HG03432 (cell line): ENCODE measurements at regions not wholly inside any gene's neighbourhood (a gene's known extent, or its start where the extent isn't known, plus 50 kb on each side); places are given as distances from the start of the nearest gene placed in this dataset.

Experiments
- ATAC-seq: cut with Tn5 transposase; IDR thresholded peaks from one replicate; pipeline ENCODE4 v1.9.1; 2021; ENCODE audit warnings: mild to moderate bottlenecking, moderate library complexity; ENCODE audit not compliant: unreplicated experiment

DNA sequence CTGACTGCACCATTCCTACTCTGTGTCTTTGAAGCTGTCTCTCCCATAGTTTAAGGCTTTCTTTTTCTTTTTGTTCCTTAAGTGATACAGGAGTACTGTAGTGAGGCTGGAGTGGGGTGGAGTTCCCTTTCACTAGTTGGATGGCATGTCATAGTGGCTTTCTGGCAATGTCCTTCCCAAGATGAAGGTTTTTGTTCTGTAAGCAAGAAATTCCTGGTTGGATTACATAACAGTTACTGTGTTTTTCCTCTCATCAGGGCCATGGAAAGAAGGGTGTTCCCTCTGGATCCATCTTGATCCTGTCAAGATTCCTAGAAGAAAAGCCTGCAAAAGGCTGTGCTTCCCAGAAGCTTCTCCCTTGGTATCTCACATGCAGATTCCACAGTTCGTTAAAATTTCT is 84.2 kb downstream of the ACKR3 start:
- no peak for ATAC-seq

DNA sequence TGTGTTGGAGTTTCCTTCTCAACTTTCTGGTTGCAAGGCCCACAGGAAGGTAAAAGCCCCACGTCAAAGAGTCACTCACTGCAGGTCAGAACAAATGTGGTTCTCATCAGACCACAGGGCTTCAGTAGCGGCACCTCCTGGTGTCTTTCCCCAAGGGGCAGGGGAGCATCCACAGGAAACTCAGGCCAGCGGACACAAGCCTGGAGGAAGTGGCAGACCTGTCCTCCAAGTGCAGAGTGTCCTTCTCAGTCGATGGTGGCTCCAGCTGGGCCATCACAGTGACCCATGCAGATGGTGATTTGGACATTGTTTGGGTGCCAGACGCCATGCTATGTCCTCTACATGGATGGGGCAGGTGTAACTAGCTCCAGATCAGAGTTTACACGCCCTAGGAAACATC is 84.9 kb downstream of the ACKR3 start:
- ATAC-seq, result no peak

DNA sequence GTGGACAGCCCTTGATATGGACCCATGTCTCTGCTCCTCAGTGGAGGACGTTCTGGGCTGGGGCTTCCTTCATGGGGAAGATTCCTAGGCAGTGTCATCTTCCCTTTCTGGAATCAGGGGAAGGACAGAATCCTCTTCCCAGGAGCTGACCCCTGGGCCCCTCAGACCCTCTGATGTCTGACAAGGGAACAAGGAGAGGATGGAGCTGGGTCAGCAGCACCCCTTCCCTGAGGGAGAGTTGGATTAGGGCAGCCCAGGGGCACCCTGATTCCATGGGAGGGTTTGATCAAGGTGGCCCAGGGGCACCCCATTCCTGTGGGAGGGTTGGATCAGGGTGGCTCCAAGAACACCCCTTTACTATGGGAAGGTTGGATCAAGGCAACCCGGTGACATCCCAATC is 86.5 kb downstream of the ACKR3 start:
- ATAC-seq, result no peak

DNA sequence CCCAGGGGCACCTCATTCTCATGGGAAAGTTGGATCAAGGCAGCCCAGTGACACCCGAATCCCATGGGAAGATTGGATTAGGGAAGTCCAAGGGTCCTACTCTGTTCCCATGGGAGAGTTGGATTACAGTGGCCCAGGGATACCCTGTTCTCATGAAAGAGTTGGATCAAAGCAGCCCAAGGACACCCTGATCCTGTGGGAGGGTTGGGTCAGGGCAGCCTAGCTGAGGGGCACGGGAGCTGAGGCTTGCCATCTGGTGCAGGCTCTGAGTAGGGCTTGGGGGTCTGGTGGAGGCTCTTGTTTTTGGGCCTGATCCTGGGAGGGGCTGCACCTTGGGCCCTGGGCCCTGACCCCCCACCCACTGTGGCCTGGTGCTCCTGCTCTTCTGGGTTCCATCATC is 87.1 kb downstream of the ACKR3 start:
- no peak for ATAC-seq

DNA sequence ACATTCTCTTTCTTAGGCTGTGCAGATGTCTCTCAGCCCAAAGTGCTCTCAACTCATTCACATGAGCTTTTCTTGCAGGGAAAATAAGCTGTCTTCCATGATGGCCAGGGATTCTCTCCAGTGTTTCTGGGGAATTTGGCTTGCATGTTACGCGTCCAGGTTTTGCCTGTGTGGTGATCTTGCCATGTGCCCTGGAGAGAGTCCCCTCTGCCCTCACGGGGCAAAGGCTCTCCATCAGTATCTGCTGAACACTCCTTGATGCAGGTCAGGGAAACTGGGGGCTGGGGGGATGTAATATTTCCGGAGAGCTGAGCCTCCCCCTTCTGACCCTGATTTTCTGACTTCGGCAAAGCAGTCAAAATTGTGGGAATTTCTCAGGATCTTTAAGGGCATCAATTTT is 87.6 kb downstream of the ACKR3 start:
- no peak for ATAC-seq

DNA sequence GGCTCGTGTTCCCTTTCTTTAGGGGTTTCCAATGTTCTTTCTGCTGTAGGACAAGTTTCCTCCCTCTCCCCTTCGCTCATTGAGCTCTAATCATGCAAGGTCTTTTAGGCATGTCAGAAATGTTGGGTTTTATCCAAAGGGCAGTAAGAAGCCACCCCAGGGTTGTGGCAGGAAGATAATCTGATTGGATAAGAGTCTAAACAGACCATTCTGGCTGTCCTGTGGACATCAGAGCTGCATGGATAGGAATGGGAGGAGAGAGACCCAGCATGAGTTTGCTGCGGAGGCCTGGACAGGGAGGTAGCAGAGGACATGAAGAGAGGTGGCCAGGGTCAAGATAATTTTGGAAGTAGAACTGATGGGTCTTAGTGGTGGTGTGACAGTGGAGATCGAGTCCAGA is 88.2 kb downstream of the ACKR3 start:
- no peak for ATAC-seq

DNA sequence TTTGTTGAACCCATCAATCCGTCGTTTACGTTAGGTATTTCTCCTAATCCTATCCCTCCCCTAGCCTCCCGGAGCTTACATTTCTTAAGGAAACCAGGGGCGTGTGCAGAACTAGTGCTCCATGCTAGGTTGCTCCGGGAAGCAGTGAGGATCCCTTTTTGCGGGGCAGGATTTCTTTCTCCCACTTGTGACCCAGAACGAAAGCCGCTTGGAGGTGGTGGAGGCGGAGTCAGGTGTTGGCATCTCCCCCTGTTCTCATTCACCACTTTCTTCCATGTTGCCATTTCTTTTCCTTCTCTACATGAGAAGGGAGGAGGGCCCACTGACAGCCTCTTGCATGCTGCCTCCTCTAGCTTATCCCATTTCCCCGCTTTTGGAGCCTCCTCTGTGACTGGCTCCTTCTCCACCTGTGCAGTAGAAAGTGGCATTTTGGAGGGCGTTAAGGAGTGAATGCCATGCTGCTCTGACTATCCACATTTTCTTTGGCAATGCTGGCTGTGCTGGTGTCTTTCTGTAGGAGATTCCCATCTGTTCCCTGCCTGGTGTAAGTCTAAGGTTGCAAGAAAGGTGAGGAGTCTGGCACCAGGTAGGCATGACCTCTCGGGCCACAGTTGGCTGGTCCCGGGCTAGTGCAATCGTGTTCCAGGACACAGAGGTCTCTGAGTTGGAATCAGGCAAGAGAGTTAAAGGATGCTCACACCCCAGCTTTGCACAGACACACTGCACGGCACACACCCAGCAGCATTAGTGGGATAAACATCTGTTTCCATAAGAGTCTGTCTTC is 89.5 kb downstream of the ACKR3 start:
- no peak for ATAC-seq

DNA sequence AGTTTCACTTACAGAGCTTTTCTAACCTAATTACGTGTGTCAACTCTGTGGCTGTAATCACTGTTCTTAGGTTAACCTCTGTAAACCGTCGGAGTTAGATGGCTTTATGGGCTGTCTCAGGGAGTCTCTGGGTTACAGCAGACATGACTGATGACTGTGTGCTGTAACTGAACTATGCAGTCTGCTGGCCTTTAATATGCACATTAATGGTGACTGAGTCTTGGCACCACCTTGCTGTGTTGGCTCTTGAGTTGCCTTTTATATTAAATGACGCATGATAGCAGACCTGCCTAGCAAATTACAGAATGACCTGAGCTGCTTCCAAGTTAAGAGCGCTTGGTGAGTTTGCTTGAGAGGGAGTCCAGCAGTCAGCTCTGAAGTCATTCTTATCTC is 90.1 kb downstream of the ACKR3 start:
- ATAC-seq, result no peak

DNA sequence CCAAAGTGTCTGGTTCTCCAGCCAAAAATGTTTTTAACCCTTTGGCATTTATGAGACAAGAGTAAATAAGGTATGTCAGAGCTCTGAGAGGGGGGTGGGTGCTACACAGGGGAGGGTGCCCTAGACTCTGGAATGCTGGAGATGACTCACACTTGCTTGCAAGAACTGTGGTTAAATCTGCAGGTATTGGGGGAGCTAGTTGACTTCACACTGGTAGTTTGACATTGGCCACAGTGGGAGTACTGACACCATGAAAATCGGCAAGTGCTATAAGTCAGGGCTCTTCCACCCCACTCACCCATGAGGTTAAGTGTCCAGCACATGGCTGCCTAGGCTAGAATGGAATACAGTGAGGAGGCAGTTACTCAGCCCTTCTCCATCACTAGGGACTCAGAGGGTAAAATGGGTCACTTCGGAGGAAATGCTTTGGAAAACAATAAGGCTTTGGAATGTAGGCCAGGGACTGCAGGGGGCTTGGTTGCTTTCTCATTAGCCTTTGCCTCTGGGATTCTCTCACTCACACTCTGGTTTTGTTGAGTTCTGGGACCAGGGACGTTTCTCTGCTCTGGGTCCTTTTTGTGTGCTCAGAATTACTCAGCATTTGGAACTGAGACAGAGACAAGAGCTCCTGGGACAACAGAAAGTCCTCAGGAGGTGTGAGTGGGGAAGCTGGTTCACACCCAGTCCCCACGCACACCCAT is 91.6 kb downstream of the ACKR3 start:
- no peak for ATAC-seq

DNA sequence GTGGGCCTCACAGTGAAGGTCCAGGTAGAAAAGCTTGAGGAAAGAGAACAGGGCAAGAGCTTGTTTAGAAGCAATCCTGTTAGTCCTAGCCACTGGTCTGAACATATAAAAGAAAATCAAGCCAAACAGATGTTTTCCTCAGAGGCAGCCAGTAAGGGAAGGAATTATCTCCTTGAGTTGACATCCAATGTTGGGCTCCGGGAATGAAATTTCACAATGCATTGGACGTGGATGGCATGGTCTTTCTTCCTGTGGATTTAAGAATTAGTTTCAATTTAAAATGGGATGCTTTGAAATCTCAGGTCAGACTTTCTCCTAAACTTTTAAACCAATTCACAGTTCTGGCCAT is 92.1 kb downstream of the ACKR3 start:
- ATAC-seq, result no peak

DNA sequence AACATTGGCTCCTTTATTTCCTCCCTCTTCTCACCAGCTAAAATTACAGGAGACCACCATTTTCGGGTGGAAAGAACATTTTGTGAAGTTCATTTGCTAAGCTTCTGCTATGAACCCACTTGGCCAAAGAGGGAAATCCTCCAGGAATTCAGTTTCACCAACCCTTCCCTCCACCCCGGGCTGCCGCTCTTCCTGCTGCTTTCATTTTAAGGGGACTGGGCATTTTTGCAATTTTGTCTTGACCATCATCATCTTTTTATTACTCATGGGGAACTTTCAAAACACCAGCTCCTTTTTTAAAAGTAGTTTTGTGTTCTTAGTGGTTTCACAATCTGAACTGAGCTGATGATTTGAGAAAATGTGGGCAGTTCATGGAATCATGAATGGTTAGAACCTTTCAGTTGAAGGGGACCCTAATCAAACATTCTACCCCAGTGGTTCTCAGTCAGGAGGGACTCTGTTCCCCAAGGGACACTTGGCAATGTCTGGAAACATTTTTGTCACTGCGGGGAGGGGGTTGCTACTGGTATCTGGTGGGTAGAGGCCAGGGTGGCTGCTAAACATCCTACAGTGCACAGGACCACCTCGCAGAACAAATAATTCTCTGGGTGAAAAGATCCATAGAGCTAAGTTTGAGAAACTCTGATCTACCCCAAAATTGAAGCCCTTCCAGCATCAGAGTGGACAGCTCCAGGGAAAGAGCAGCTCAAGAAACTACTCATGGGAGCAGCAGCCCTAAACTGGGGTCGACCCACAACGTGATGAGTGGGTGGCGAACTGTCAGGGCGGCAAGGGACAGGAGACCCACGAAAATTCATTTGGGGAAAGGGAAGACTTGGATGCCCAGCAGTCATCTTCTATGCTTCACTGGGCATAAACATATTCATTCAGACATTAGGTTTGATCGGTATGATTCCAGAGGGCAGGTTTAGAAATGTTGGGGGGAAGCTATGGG is 92.9 kb downstream of the ACKR3 start:
- no peak for ATAC-seq

DNA sequence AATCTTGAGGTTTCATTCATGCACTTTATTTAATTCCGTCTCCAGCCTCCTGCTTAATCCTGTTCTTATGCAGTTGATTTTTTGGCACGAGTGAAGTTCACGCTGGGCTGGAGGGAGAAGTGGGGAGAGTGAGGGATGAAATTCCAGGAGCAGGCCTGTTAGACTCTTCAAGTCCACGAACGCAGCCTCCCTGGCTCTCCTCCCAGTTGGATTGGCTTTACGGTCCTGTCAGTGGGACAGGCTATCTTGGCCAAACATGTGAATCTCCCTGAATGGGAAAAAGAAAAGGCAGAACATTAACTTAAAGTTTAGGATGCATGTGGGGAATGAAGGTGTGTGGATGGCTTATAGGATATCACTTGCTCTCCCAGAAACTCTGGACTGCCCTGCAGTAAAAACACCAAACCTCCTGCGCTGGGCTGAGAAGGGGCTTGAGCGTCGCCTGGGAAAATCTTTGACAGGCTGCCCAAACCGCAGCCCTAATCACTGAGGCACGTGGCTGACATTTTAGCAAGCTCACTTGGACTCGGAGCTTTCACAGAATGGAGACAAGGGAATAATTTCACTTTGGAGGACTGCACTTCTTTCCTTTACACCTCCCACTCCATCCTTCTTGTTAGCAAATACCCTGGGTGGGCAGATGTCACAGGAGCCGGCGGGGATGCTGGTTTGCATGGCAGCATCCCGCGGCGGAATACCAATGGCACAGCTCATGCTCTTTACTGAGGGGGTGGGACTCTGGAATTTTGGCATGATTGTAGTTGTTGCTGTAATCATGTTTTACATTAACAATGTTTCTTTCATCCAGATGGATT is 93.9 kb downstream of the ACKR3 start:
- ATAC-seq, result no peak

DNA sequence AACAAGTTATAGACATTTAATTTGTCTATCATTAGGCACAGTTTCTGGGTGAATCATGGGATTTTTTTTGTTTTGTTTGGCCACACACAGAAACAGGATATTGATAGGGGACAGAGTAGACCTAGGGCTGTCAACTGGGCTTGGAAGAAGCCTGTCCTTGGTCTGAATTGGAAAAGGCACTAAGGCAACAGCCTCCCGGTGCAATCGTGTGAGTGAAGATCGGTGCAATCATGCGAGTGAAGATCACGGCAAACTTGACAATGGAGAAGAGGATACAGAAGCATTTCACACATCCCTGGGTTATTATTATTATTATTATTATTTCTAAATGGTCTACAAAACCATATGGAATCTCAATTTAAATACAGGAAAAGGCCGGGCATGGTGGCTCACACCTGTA is 94.5 kb downstream of the ACKR3 start:
- ATAC-seq, result no peak

DNA sequence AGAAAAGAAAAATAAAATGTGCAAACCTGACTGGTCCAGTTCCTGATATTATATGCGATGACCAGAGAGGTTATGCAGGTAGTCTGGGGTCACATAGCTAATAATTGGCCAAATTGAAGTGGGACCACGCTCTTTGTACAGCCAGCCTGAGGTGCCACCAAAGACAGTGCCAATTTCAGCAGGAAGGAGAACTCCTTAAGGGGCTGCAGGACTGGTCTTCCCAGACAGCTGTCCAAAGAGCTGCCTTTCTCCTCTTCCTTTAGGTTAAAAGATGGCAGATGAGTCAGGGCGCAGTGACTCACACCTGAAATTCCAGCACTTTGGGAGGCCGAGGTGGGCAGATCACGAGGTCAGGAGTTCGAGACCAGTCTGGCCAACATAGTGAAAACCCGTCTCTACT is 95.5 kb downstream of the ACKR3 start:
- ATAC-seq, result no peak

DNA sequence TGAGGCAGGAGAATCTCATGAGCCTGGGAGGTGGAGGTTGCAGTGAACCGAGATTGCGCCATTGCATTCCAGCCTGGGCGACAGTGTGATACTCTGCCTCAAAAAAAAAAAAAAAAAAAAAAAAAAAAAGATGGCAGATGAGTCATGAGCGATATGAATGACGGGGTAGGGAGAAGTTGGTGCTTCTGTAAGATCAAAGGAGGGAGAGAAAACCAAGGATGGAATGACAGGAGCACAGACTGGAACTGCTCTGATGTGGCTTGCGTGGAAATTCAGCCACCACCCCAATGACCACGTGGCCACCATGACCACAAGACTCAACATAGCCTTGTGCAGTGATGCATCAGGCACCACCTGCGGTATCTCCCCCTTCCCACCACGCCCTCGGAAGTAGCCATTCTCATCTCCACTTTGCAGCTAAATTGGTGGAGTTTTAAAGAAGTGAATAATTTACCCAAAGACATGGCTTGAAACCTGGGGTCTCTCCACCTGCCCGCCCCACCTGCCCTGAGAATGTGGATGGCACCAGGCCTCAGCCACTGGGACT is 96.0 kb downstream of the ACKR3 start:
- no peak for ATAC-seq

DNA sequence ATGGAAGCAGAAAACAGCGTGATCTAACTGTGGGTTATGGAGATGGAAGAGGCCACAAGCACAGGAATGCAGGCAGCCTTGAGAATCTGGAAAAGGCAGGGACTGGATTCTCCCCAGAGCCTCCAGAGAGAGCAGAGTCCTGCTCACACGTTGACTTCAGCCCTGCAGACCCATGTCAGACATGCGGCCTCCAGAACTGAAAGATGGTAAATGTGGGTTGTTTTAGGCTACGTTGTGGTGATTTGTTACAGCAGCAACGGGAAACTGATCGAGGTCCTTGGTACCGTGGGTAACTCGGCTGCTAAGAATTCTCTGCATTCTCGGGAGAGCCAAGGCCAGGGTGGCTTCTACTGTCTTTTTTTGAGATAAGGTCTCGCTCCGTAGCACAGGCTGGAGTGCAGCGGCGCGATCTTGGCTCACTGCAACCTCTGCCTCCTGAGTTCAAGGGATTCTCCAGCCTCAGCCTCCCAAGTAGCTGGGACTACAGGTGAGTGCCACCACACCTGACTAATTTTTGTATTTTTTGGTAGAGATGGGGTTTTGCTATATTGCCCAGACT is 97.1 kb downstream of the ACKR3 start:
- ATAC-seq, result no peak

DNA sequence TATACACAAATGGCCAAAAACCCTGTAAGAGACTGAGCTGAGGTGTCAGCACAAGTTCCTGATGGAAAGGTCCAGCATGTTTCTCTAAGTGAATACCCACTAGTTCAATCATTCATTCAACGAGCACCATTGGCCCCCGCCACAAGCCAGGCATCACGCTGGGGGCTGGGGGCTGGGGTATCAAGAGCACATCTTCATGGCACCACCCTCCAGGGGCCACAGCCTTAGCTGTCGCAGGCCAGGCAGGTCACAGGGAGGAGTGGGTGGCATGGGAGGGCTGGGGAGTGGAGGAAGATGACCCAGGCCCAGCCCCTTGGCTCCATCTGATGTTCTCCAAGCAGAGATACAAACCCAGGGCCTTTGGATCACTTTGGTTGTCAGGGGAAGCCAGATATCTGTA is 97.9 kb downstream of the ACKR3 start:
- ATAC-seq, result no peak

DNA sequence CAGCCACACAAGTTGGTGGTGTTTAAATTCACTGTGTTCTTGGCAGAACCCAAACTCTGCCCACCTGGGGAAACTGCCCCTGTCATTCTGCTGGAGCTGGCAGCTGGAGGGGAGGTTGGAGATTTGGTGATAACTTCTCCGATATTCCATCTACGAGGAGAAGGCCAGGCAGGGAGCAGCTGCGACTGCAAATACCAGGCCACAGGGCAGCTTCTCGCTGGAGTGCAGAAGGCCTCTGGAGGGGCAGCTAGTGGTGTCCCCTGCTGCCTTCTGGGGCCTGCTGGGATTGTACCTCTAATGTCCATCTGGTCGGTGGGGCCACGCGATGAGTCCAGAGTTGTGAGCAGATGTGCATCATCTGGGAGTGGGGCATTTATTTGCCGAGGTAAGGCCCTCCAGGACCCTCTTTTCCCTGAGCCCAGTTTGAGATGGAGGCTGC is 98.9 kb downstream of the ACKR3 start:
- no peak for ATAC-seq

DNA sequence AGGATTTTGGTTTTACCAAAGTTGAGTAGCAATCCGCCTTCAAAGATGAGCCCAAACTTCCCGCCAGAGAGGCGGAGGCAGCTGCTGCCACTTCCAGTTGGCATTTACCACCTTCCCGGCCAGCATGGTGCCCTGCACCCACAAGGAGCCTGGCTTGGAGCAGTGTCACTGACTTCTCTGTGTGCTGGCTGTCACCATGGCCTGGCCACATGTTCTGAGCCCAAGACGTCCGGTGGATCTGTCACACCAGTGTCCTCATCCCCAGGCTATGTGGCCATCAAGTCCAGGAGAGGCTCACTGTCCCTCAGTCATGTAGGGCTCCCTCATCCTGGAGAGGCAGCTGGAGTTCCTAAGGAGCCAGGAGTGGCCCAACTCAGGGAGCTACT is 100.6 kb downstream of the ACKR3 start:
- no peak for ATAC-seq

DNA sequence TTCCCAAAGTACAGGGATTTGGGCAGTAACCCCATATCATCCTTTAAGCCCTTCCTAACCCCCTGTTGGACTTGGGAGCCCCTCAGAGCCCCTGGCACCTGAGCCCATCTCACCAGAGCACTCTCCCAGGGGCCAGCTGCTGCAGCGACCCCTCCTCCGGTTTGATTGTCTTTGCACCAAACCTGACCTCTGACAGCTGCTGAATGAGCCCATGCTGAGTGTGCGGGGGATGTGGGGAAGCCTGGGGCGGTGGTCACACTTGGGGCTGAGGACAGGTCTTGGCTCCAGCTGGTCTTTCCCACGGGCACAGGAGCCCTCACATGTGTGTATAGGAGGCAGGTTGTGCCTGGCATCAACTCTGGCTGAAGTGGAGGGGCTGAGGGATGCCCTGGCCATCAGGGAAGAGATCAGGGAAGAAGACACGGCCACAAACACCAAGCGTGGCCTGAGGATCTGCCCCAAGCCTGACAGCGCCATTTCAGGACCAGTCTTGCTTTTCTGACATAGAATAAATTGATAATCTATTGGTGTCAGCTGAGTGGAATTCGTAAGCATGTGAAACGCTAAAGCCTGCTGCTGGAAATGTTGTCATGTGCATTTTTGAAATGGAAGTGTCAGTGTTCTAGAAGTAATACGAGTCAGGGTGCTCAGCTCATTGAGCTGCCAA is 102.4 kb downstream of the ACKR3 start:
- ATAC-seq, result no peak
